ENCODE measurements at regions not wholly inside any gene's neighbourhood (a gene's known extent, or its start where the extent isn't known, plus 50 kb on each side); places are given as distances from the start of the nearest gene placed in this dataset.

DNA sequence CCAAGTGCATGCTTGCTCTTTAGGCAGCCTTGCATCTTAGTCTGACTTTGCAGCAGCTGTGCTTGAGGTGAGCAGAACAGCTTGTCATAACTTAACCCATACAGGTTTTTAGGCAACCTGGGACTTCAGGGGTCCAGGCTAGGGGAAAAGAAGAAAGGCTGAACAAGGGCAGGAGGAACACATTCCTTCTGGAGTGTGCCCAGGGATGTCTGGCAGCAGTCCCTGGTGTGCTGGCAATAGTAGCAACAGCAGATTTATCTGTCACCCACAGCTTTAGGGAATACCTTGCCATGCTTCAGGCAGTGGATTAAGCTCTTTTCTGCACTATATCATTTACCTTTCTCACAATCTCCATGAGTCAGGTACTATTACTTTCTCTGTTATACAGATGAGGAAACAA, 513.0 kb downstream of the RAB38 start:
- H3K4me3 ChIP-seq (replicated peaks; ENCODE audit: low read depth, low read length): no peak overlapping the region
- DNase-seq (ENCODE audit: extremely low read depth, low read depth): no peak
- no peak for TF ChIP-seq CTCF (IDR thresholded peaks at IDR 0.05; ENCODE audit: low read depth, low read length, missing control alignments)

DNA sequence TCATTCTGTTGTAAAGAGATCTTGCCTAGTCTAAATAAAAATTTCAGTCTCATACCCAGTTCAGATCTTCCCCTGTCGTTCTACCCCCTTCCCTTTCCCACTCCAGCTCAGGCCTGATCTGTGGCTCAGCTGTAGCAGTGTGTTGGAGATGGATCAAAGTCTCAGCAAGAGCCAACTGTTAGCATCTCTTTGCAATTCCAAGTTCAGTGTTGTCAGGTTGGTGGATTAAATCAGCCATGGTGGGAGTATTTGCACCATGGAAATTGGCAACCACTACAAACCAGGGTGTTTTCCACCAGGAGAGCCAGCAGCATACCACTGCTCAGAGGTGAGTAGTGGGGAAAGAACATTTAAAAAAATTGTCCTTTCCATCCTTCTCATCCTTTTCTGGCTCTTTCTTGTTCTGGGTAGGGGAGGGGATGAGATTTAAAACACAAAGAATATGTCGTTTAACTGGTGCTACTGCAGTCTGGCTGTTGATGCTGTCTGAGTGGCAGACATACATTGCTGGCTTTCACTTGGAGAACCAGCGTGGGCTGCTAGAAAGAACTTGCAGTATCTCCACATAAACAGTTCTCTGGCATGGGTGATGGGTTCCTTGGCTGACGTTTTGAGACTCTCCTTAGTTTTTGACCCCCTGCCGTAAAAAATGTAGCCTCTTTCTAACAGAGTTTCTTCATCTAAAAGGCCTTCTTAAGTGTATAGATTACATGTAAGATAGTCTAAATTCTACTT, 514.1 kb downstream of the RAB38 start:
- H3K4me3 ChIP-seq (replicated peaks; ENCODE audit: low read depth, low read length): no peak overlapping the region
- no peak for TF ChIP-seq CTCF (IDR thresholded peaks at IDR 0.05; ENCODE audit: low read depth, low read length, missing control alignments)
- no peak for DNase-seq (ENCODE audit: extremely low read depth, low read depth)

- no peak for DNase-seq (ENCODE audit: extremely low read depth, low read depth)
- no peak for TF ChIP-seq CTCF (IDR thresholded peaks at IDR 0.05; ENCODE audit: low read depth, low read length, missing control alignments)
- no peak overlapping the region for H3K4me3 ChIP-seq (replicated peaks; ENCODE audit: low read depth, low read length)
These were observed 515.4 kb downstream of the RAB38 start for GRCh38 chr11:87659807-87660206.

DNA sequence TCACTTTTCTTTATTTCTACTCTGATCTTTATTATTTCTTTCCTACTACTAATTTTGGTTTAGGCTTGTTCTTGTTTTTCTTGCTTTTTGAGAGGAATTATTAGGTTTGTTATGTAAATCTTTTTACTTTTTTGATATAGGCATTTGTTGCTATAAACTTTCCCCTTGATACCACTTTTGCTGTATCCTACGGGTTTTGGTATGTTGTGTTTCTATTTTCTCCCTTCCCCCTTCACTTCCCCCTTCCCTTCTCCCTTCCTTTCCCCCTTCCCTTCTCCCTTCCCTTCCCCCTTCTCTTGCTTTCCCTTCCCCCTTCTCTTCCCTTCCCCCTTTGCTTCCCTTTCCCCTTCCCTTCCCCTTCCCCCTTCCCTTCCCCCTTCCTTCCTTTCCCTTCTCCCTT, 529.6 kb downstream of the RAB38 start:
- DNase-seq (ENCODE audit: extremely low read depth, low read depth): no peak
- no peak for TF ChIP-seq CTCF (IDR thresholded peaks at IDR 0.05; ENCODE audit: low read depth, low read length, missing control alignments)
- no peak overlapping the region for H3K4me3 ChIP-seq (replicated peaks; ENCODE audit: low read depth, low read length)

GRCh38 chr11:87639753-87640364, 535.4 kb downstream of the RAB38 start:
- no peak for TF ChIP-seq CTCF (IDR thresholded peaks at IDR 0.05; ENCODE audit: low read depth, low read length, missing control alignments)
- H3K4me3 ChIP-seq (replicated peaks; ENCODE audit: low read depth, low read length): no peak overlapping the region
- DNase-seq (ENCODE audit: extremely low read depth, low read depth): no peak

DNA sequence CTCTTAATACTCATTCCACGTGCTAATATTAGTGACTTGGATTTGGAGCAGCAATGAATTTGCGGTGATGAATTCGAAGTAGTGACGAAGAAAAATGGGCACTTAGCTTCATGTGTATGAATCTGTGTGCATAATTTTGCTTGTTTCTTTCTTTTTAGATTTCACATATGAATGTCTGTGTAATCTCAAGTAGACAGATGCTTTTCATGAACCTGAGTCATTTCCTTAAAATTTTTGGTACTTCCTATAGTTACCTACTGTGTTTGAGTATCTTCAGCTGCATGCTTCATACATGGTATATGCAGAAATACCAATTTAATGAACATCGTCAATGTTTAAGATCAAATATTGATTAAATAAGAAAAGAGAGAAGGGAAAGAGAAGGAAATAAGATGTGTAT, 540.2 kb downstream of the RAB38 start:
- no peak for DNase-seq (ENCODE audit: extremely low read depth, low read depth)
- TF ChIP-seq CTCF (IDR thresholded peaks at IDR 0.05; ENCODE audit: low read depth, low read length, missing control alignments): no peak

More for the DNA sequence above, 540.2 kb downstream of the RAB38 start:
- H3K4me3 ChIP-seq (replicated peaks; ENCODE audit: low read depth, low read length): no peak overlapping the region
